HepG2 (cell line): ENCODE measurements at regions not wholly inside any gene's neighbourhood (a gene's known extent, or its start where the extent isn't known, plus 50 kb on each side); places are given as distances from the start of the nearest gene placed in this dataset.

Experiments used
- ATAC-seq: fragments of 200-7000 bp; cut with Tn5 transposase; 3 replicates; pipeline ENCODE4 v1.9.1; 2020; ENCODE audit warnings: mild to moderate bottlenecking, moderate library complexity
- BruUV-seq: library from RNA; stranded (reverse); fragments of 400-500 nt; replicated peaks from 2 replicates; lab custom pipeline; 2021; lab: Mats Ljungman, UMichigan
- CTCF ChIA-PET: fragments of 300-600 bp; formaldehyde crosslinking; extraction: SDS; loops from one replicate; lab custom pipeline; 2021; ENCODE audit warnings: low total read pairs, inconsistent platforms, low intra/inter-chr PET ratio; lab: Yijun Ruan, JAX
- POLR2A ChIA-PET: fragments of 350-600 bp; sonication (Branson Sonifier 250); formaldehyde crosslinking; loops from one replicate; lab custom pipeline; 2020; ENCODE audit warnings: antibody characterized with exemption, inconsistent platforms; lab: Yijun Ruan, JAX
- DNase-seq: peaks from one replicate; pipeline ENCODE4 v3.0.0-alpha.2; 2015; ENCODE audit warnings: low spot score
- FAIRE-seq: peaks from 3 replicates; lab custom pipeline; 2011; peaks lifted over from hg19 to GRCh38; lab: Jason Lieb, UNC
- H2AFZ ChIP-seq: one replicate; pipeline ENCODE4 v1.6.1; 2011; ENCODE audit warnings: low read length, inconsistent platforms
- H3K27ac ChIP-seq: fragments of 300-600 bp; 3 replicates; pipeline ENCODE4 v1.8.0; 2011; ENCODE audit warnings: mixed run types, mild to moderate bottlenecking, mixed read lengths, low read length, inconsistent platforms; ENCODE audit not compliant: insufficient read depth; ENCODE audit errors: extremely low read length
- H3K27me3 ChIP-seq, 2 experiments: fragments of 200-600 bp in 1 of 2; 2 replicates in 1 of 2; 3 replicates in 1 of 2; pipeline versions ENCODE4 v1.6.0 to v1.8.0; 2011; ENCODE audit warnings: low read length in 2 of 2, mild to moderate bottlenecking in 2 of 2, moderate library complexity in 2 of 2, inconsistent platforms in 1 of 2; ENCODE audit not compliant: insufficient read depth in 2 of 2, control insufficient read depth in 1 of 2
- H3K36me3 ChIP-seq, 2 experiments: fragments of 200-600 bp in 1 of 2; replicated peaks in 1 of 2; 2 replicates in 1 of 2; 3 replicates in 1 of 2; pipeline versions ENCODE4 v1.5.1 to v1.8.0; 2011; ENCODE audit warnings: low read length in 2 of 2, inconsistent platforms in 1 of 2; ENCODE audit not compliant: insufficient read depth in 2 of 2, control insufficient read depth in 1 of 2
- H3K4me1 ChIP-seq: 2 replicates; pipeline ENCODE4 v1.5.1; 2012; ENCODE audit warnings: low read length, inconsistent platforms; ENCODE audit not compliant: insufficient read depth
- H3K4me2 ChIP-seq: 2 replicates; pipeline ENCODE4 v1.6.0; 2011; ENCODE audit warnings: low read depth, low read length, inconsistent platforms
- H3K4me3 ChIP-seq, 3 experiments: fragments of 200-600 bp in 1 of 3; sonication (generic), shearing (Covaris generic) in 1 of 3; replicated peaks in 1 of 3; 2 replicates each; pipeline ENCODE4 v1.5.1; 2011 to 2016; ENCODE audit warnings: low read length in 3 of 3, inconsistent platforms in 2 of 3, low read depth in 2 of 3, mild to moderate bottlenecking in 2 of 3, control low read depth in 1 of 3, mixed read lengths in 1 of 3; ENCODE audit not compliant: insufficient read depth in 1 of 3
- H3K79me2 ChIP-seq: one replicate; pipeline ENCODE4 v1.6.1; 2011; ENCODE audit warnings: low read length, inconsistent platforms; ENCODE audit not compliant: insufficient read depth
- H3K9ac ChIP-seq: 2 replicates; pipeline ENCODE4 v1.6.0; 2011; ENCODE audit warnings: mild to moderate bottlenecking, low read depth, low read length, inconsistent platforms; ENCODE audit not compliant: insufficient read depth
- H3K9me3 ChIP-seq: 2 replicates; pipeline ENCODE4 v1.5.1; 2012; ENCODE audit warnings: mild to moderate bottlenecking, low read length
- H4K20me1 ChIP-seq: 2 replicates; pipeline ENCODE4 v1.6.0; 2011; ENCODE audit warnings: inconsistent platforms, mild to moderate bottlenecking, low read length, moderate library complexity; ENCODE audit not compliant: insufficient read depth
- ISL2 ChIP-seq: sonication (generic); formaldehyde crosslinking; IDR thresholded peaks from 2 replicates; pipeline ENCODE4 v1.5.0; 2020; ENCODE audit warnings: missing genetic modification reagents
- JUNB ChIP-seq: sonication (generic); formaldehyde crosslinking; IDR thresholded peaks from 2 replicates; pipeline ENCODE4 v1.8.0; 2022; ENCODE audit warnings: missing genetic modification reagents, mild to moderate bottlenecking, borderline replicate concordance
- PRMT3 ChIP-seq: sonication (generic); formaldehyde crosslinking; IDR thresholded peaks from 2 replicates; pipeline ENCODE4 v1.8.1; 2022; ENCODE audit warnings: low read depth, mild to moderate bottlenecking, moderate library complexity, missing genetic modification reagents, borderline replicate concordance
- RBM39 ChIP-seq: fragments of 200-400 bp; formaldehyde crosslinking; IDR thresholded peaks from one replicate; pipeline ENCODE4 v1.6.1; 2018; ENCODE audit warnings: antibody characterized with exemption, mild to moderate bottlenecking, low read depth, low read length; ENCODE audit not compliant: poor library complexity, severe bottlenecking
- RXRB ChIP-seq: IDR thresholded peaks from 2 replicates; pipeline ENCODE4 v1.6.1; 2016; ENCODE audit warnings: borderline replicate concordance, missing genetic modification reagents, missing compliant biosample characterization
- TRIM24 ChIP-seq: sonication (generic); formaldehyde crosslinking; IDR thresholded peaks from 2 replicates; pipeline ENCODE4 v1.8.0; 2022; ENCODE audit warnings: mild to moderate bottlenecking, missing genetic modification reagents
- ZBTB43 ChIP-seq: sonication (generic); formaldehyde crosslinking; conservative IDR thresholded peaks from 2 replicates; pipeline ENCODE4 v1.4.0; 2020; ENCODE audit warnings: missing genetic modification reagents
- ZMYM4 ChIP-seq: sonication (generic); formaldehyde crosslinking; IDR thresholded peaks from 2 replicates; pipeline ENCODE4 v1.8.1; 2023; ENCODE audit warnings: mild to moderate bottlenecking, missing genetic modification reagents
- ZNF383 ChIP-seq: sonication (generic); formaldehyde crosslinking; IDR thresholded peaks from 2 replicates; pipeline ENCODE4 v1.4.0; 2020; ENCODE audit warnings: missing genetic modification reagents, mild to moderate bottlenecking, borderline replicate concordance
- ZNF558 ChIP-seq: sonication (generic); formaldehyde crosslinking; IDR thresholded peaks from 2 replicates; pipeline ENCODE4 v1.9.0; 2022; ENCODE audit warnings: mild to moderate bottlenecking, missing genetic modification reagents, borderline replicate concordance
- ZNF563 ChIP-seq: sonication (generic); formaldehyde crosslinking; IDR thresholded peaks from 2 replicates; pipeline ENCODE4 v1.8.0; 2022; ENCODE audit warnings: mild to moderate bottlenecking, moderate library complexity, missing genetic modification reagents
- ZNF567 ChIP-seq: sonication (generic); formaldehyde crosslinking; IDR thresholded peaks from 2 replicates; pipeline ENCODE4 v1.8.1; 2023; ENCODE audit warnings: mild to moderate bottlenecking, missing genetic modification reagents, borderline replicate concordance
- ZNF713 ChIP-seq: sonication (generic); formaldehyde crosslinking; IDR thresholded peaks from 2 replicates; pipeline ENCODE4 v1.4.0; 2020; ENCODE audit warnings: mild to moderate bottlenecking, missing genetic modification reagents
- WGBS: methylation state at CpG from one replicate; pipeline ENCODE4 v1.1.6; 2017; ENCODE audit warnings: low lambda C conversion rate; 5-methylcytosine and 5-hydroxymethylcytosine counted together
- in situ Hi-C: cut with HindIII; loops from 2 replicates; pipeline ENCODE4 v1.10.0; 2017; ENCODE audit warnings: low pct_unique_long_range_greater_than_20kb; ENCODE audit not compliant: extremely low pct_ligation_motif_present
- intact Hi-C: fragments of 100-400 bp; cut with micrococcal nuclease; formaldehyde crosslinking; loops from one replicate; pipeline ENCODE4 v1.10.0; 2022; ENCODE audit not compliant: unreplicated experiment

GRCh38 chr18:41373612-41374011 is 581.4 kb upstream of the PIK3C3 start:
- no peaks in the 10 kb centered on the region; a peak in 1 of 5 replicates for H3K27me3 ChIP-seq
- H3K9ac ChIP-seq: no peak overlapping the region
- ChIA-PET POLR2A (no interaction called here), CTCF (no interaction called here)
- ATAC-seq (no peak), FAIRE-seq (no peak), DNase-seq (no peak)
- no peak overlapping the region for H3K4me3 ChIP-seq
- no peaks in the 10 kb centered on the region for H3K36me3 ChIP-seq
- intact Hi-C loops (loop anchor here (10.0 kb wide), 1 partner anchor 371 kb away; no protein-coding TSS in a partner anchor), in situ Hi-C loops (no loop called here)
- BruUV-seq: no TSS peak
- H2AFZ ChIP-seq: no peak overlapping the region
- no peaks in the 10 kb centered on the region for H3K9me3 ChIP-seq
- TF ChIP-seq RBM39: no peak
- TF ChIP-seq ISL2 (CRISPR knock-in tag): no peak
- no peak for TF ChIP-seq ZNF558 (CRISPR knock-in tag)
- TF ChIP-seq TRIM24 (CRISPR knock-in tag): no peak
- no peak for TF ChIP-seq RXRB (CRISPR knock-in tag)
- TF ChIP-seq ZNF567 (CRISPR knock-in tag): no peak
- H4K20me1 ChIP-seq: no peaks in the 10 kb centered on the region
- no peak overlapping the region for H3K4me2 ChIP-seq
- H3K4me1 ChIP-seq: no peaks in the 10 kb centered on the region
- H3K79me2 ChIP-seq: no peaks in the 10 kb centered on the region
- H3K27ac ChIP-seq: no peak overlapping the region

GRCh38 chr18:41372046-41372665 is 582.9 kb upstream of the PIK3C3 start:
- FAIRE-seq (no peak), DNase-seq (no peak), ATAC-seq (no peak)
- H3K27me3 ChIP-seq: no peaks in the 10 kb centered on the region; a peak in 1 of 5 replicates
- BruUV-seq: no TSS peak
- intact Hi-C loops: loop anchor here (10.0 kb wide), 1 partner anchor 373 kb away; no protein-coding TSS in a partner anchor
- ChIA-PET CTCF (no interaction called here), POLR2A (no interaction called here)
- H3K9me3 ChIP-seq: no peaks in the 10 kb centered on the region
- H3K79me2 ChIP-seq: no peaks in the 10 kb centered on the region
- in situ Hi-C loops: no loop called here
- no peak overlapping the region for H3K4me2 ChIP-seq
- no peaks in the 10 kb centered on the region for H3K4me1 ChIP-seq
- no peak overlapping the region for H3K9ac ChIP-seq
- H3K27ac ChIP-seq: no peak overlapping the region
- H3K36me3 ChIP-seq: no peaks in the 10 kb centered on the region
- no peak overlapping the region for H2AFZ ChIP-seq
- no peak overlapping the region for H3K4me3 ChIP-seq
- H4K20me1 ChIP-seq: no peaks in the 10 kb centered on the region
- 34% methylated on average over 10 of the region's 10 CpGs for WGBS
- TF ChIP-seq PRMT3 (CRISPR knock-in tag) (no peak), ZNF563 (no peak), ZNF383 (CRISPR knock-in tag) (no peak), ZBTB43 (CRISPR knock-in tag) (no peak), JUNB (CRISPR knock-in tag) (no peak), ZMYM4 (CRISPR knock-in tag) (no peak), ZNF713 (CRISPR knock-in tag) (no peak)
